ENCODE measurements at regions not wholly inside any gene's neighbourhood (a gene's known extent, or its start where the extent isn't known, plus 50 kb on each side); places are given as distances from the start of the nearest gene placed in this dataset.
"Not testable (repeated sequence)": the region's sequence is repeated elsewhere in the genome, so short reads cannot be mapped to it uniquely, and the experiment has no call there.

GRCh38 chr5:117559005-117559844 lies 984.6 kb upstream of the SEMA6A start:
- no peaks in the 10 kb centered on the region for H3K27me3 ChIP-seq
- 72% methylated on average over 3 of the region's 3 CpGs; no CpG with 5 or more reads in 1 of the 2 donors for WGBS, 2 donors (ENCODE audit: low coverage in 1 of 2)

GRCh38 chr5:117551236-117551635 lies 976.6 kb upstream of the SEMA6A start:
- no peaks in the 10 kb centered on the region for H3K36me3 ChIP-seq
- H3K27ac ChIP-seq = no peak overlapping the region
- TF ChIP-seq CTCF (IDR thresholded peaks at IDR 0.05) (no peak), POLR2A (IDR thresholded peaks at IDR 0.05) (no peak), EP300 (IDR thresholded peaks at IDR 0.05) (no peak), POLR2AphosphoS5 (IDR thresholded peaks at IDR 0.05) (no peak)
- no peaks in the 10 kb centered on the region for H3K27me3 ChIP-seq
- no peak for ATAC-seq
- WGBS, 2 donors (ENCODE audit: low coverage in 1 of 2) = 82 to 84% methylated on average over 2 of the region's 2 CpGs
- H3K4me3 ChIP-seq = no peak overlapping the region
- H3K9me3 ChIP-seq = no peaks in the 10 kb centered on the region
- H3K4me1 ChIP-seq = no peaks in the 10 kb centered on the region

More at GRCh38 chr5:117559005-117559844, 984.6 kb upstream of the SEMA6A start:
- H3K36me3 ChIP-seq = no peaks in the 10 kb centered on the region
- no peaks in the 10 kb centered on the region for H3K4me1 ChIP-seq
- no peaks in the 10 kb centered on the region for H3K9me3 ChIP-seq
- no peak overlapping the region for H3K27ac ChIP-seq
- no peak for ATAC-seq
- TF ChIP-seq EP300 (IDR thresholded peaks at IDR 0.05) (no peak), CTCF (IDR thresholded peaks at IDR 0.05) (no peak), POLR2A (IDR thresholded peaks at IDR 0.05) (no peak), POLR2AphosphoS5 (IDR thresholded peaks at IDR 0.05) (no peak)
- H3K4me3 ChIP-seq = no peak overlapping the region

GRCh38 chr5:117547192-117547591 lies 972.6 kb upstream of the SEMA6A start:
- no peaks in the 10 kb centered on the region for H3K36me3 ChIP-seq
- no peak for ATAC-seq
- H3K27me3 ChIP-seq = no peaks in the 10 kb centered on the region
- no peak for TF ChIP-seq POLR2A (IDR thresholded peaks at IDR 0.05)
- H3K4me1 ChIP-seq = no peaks in the 10 kb centered on the region
- no peak overlapping the region for H3K27ac ChIP-seq
- 71 to 83% methylated on average over 1 of the region's 1 CpG for WGBS, 2 donors (ENCODE audit: low coverage in 1 of 2)
- H3K4me3 ChIP-seq = no peak overlapping the region
- no peaks in the 10 kb centered on the region for H3K9me3 ChIP-seq

GRCh38 chr5:117539692-117540091 lies 965.1 kb upstream of the SEMA6A start:
- Histone ChIP-seq H3K4me3 (no peak overlapping the region), H3K4me1 (no peaks in the 10 kb centered on the region), H3K27ac (no peak overlapping the region), H3K27me3 (no peaks in the 10 kb centered on the region), H3K36me3 (no peaks in the 10 kb centered on the region), H3K9me3 (no peaks in the 10 kb centered on the region)
- 85 to 100% methylated on average over 2 of the region's 2 CpGs for WGBS, 2 donors (ENCODE audit: low coverage in 1 of 2)
- ATAC-seq = no peak
- TF ChIP-seq EP300 (IDR thresholded peaks at IDR 0.05) (no peak), CTCF (IDR thresholded peaks at IDR 0.05) (no peak), POLR2AphosphoS5 (IDR thresholded peaks at IDR 0.05) (no peak), POLR2A (IDR thresholded peaks at IDR 0.05) (no peak)

GRCh38 chr5:117533792-117534191 lies 959.2 kb upstream of the SEMA6A start:
- 100% methylated on average over 2 of the region's 2 CpGs for WGBS, 2 donors (ENCODE audit: low coverage in 1 of 2)
- no peak for ATAC-seq

GRCh38 chr5:117533051-117533670 lies 958.5 kb upstream of the SEMA6A start:
- H3K27me3 ChIP-seq, H3K4me3 ChIP-seq, H3K9me3 ChIP-seq, ATAC-seq, H3K36me3 ChIP-seq, H3K4me1 ChIP-seq, H3K27ac ChIP-seq: not testable (repeated sequence)
- WGBS, 2 donors (ENCODE audit: low coverage in 1 of 2) = 80 to 87% methylated on average over 1 to 8 of the region's 30 CpGs

More at GRCh38 chr5:117533792-117534191, 959.2 kb upstream of the SEMA6A start:
- Histone ChIP-seq H3K27me3 (no peaks in the 10 kb centered on the region), H3K27ac (no peak overlapping the region), H3K4me1 (no peaks in the 10 kb centered on the region), H3K4me3 (no peak overlapping the region), H3K36me3 (no peaks in the 10 kb centered on the region), H3K9me3 (no peaks in the 10 kb centered on the region)
- TF ChIP-seq EP300 (IDR thresholded peaks at IDR 0.05) (no peak), CTCF (IDR thresholded peaks at IDR 0.05) (no peak), POLR2A (IDR thresholded peaks at IDR 0.05) (no peak), POLR2AphosphoS5 (IDR thresholded peaks at IDR 0.05) (no peak)
